HG03103 (cell line): ENCODE measurements at regions not wholly inside any gene's neighbourhood (a gene's known extent, or its start where the extent isn't known, plus 50 kb on each side); places are given as distances from the start of the nearest gene placed in this dataset.
"Not testable (repeated sequence)": the region's sequence is repeated elsewhere in the genome, so short reads cannot be mapped to it uniquely, and the experiment has no call there.

Experiments used
- ATAC-seq: cut with Tn5 transposase; IDR thresholded peaks from one replicate; pipeline ENCODE4 v1.9.1; 2021; ENCODE audit warnings: low read depth; ENCODE audit not compliant: unreplicated experiment

GRCh38 chr4:112767386-112767785 is 130.4 kb downstream of the LARP7 start:
- ATAC-seq, result no peak

GRCh38 chr4:112770114-112770513 is 133.2 kb downstream of the LARP7 start:
- no peak for ATAC-seq

DNA sequence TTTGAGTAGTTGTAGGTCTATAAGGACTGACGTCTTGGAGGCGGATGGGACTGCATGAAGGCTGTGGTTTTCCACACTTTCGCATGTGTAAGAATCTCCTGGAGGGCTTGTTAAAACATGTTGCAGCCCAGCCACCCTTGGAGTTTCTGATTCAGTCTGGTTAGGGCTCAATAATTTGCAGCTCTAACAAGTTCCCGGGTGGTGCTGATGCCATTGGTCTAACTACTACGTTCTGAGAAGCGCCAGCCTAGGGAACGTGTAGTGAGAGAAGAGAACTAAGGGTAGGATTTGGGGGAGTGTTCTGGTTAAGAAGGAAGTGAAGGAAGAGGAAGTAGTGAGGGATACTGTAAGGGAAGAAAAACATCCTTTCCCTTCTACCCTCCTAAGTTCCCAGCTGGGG is 138.9 kb downstream of the LARP7 start:
- no peak for ATAC-seq

DNA sequence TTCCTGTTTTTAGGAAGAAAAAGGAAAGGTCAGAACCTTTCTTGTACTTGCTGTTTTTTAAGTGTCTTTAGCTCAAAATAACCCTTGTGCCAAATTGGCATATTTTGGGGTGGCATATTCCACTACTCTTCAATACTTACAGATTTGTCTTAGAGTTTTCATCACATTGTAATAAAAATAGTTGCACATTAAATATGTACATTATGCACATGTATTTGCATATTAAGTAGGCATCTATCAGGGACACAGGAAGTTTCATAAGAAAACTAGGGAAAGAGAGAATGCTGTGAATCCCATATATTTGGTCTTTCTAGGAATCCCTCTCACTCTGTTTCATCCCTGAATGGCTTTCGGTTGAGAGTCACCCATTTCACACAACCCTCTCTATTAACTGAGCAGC is 139.6 kb downstream of the LARP7 start:
- no peak for ATAC-seq

DNA sequence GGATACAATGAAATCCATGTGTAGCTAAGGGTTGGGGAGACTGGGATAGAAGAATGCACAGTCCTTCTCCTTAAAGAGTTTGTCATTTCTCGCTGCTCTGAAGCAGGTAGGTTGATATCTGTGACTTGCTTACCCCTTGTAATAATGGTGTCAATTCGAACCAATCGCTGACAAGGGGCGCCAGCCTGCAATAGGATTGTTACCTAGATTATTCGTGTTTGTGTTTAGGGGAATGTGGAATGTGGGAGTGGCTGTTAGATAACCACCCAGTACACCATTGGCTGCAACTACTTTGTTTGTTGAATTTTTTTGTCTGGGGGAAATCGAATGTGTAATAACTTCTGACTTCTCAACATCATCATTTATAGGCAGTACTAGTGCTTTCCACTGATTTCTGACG is 141.6 kb downstream of the LARP7 start:
- ATAC-seq, result no peak

DNA sequence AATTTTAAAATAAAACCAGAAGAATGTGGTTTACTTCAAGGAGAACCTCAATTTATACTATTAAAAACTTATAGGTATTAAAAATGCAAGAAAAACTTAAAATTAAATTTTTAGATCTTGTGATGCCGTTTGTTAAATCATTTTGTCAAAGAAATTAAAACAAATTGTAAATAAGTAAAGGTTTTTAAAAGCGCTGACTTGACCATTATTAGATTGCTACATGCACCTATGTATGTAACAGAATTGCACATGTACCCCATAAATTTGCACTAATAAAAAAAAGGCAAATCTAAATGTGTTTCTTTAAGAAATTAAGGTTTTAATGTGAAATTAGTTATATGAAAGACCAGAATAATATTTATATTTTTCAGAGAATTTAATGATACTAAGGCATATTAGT is 156.1 kb downstream of the LARP7 start:
- no peak for ATAC-seq

- no peak for ATAC-seq
Measured at GRCh38 chr4:112800001-112800400, 163.1 kb downstream of the LARP7 start.

DNA sequence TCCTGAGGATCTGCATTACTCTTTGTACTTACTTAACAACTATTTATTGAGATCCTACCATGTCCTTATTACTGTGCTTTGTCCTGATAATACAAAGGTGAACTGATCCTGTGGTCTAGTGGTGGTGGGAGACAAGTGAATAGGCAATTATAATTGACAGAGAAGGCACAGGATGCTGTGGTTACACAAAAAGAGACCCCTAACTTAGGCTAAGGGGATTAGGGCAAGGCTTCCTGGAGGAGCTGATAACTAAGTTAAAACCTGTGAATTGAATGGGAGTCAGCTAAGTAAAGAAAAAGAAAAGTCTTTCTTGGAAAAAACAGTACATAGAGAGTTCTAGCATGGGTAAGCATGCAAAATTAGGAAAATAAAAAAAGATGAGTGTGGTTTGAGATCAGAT is 164.4 kb downstream of the LARP7 start:
- ATAC-seq, result no peak

GRCh38 chr4:112802780-112803179 is 165.8 kb downstream of the LARP7 start:
- ATAC-seq, result no peak

DNA sequence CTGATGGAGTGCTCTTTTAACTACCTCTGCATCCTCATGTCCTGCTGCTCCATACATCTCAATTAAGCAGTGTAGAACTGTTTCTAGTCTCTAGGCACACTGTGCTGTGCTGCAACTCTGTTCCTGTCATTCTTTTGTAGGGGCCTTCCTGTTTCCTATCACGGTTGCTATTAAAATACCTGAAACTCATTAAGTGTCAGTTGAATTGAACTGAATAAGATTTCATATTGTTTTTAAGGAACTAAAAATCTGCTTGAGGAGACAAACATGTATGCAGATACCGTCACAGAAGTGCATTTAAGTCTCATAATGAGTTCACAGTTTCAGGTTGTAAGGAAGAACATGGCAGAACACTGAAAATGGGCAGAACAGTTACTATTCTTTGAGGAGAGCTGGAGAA is 170.1 kb downstream of the LARP7 start:
- ATAC-seq, result peak; percentile 72

DNA sequence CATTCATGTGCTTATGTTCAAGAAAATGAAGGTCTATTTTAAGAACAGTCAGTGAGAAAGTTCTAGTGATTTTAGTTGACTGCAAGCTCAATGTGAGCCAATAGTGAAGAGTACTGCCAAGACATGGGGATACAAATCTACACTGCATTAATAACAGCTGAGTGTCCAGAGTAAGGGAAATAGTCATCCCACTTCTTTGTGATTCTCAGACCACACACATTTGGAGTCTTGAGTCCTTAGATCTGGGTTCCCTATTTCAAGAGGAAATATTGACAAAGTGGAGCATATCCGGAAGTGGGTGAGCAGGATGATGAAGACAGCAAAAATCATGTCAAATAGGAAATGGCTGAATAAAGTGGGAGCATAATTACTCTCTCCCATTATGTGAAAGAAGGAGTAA is 171.1 kb downstream of the LARP7 start:
- ATAC-seq, result no peak

DNA sequence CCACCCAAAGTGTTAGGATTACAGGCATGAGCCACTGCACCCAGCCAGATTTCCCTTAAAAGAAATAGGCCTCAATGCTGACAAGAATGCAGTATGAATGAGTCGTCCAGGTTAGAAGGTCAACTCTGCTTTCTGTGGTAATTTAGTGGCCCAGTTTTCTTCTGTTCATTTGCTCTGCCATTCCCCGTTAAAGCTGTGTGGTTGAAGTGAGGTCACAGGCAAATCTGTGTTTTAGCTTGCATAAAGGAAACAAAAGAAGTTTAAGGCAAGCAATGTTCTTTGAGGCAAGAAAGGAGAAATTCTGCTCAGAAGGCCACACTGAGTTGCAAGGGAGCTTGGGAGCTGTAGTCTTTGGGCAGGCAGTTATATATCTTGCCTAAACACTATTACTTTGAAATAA is 176.8 kb downstream of the LARP7 start:
- no peak for ATAC-seq

- ATAC-seq, result peak; percentile 94
Measured at GRCh38 chr4:112817933-112818593, 181.1 kb downstream of the LARP7 start.

DNA sequence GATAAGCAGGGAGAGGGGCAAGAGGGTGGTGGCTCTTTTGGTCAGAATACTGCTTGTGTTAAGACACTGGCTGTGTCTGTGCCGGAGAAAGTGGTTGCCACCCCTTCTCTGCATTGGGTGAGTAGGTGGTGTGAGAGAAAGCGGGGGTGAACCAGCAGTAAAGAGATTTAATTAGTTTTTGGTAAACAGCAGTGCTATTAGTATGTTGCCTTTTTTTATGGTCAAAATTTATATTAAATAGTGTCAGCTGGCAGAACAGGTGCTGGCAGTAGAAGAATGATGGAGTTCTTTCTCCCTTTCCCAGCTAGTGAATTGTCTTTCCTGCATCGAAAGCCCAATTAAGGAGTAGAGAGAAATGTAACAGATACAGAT is 181.6 kb downstream of the LARP7 start:
- ATAC-seq, result peak; percentile 34

DNA sequence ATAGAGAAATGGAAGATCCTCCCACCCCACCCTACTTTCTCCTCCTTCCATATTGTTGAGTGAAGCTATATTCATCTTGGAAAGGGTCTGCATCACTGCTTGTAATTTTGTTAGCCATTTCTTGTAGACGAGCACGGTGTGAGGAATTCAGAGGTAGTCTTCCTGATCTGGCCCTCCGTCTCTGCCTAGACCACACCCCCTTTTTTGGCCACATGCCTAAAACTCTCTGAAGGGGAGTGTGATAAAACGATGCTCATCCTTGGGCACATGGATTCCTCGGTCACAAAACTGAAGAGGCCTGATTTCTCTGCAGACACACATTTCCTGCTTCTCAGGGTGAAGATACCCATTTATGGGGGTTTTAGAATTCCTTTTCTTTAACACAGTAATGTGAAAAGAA is 182.8 kb downstream of the LARP7 start:
- no peak for ATAC-seq

DNA sequence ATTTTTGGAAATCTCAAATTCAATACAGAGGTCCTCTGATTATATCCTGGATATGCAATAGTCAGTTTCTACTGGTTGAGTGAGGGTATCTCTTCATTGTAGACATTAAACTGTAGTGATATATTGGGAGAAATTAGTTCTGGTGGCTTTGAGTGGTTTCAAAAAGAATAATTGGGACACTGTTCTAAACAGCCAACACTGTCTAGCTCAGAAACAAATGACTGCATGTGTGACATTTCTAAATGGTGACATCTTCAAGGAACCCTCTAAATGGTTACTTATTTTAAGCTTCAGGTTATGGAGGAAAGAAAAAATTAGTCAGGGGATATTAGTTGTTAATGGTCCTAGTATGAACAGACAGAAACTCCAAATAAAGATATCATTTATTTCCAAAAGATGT is 186.2 kb downstream of the LARP7 start:
- ATAC-seq, result no peak

GRCh38 chr4:112823606-112824005 is 186.7 kb downstream of the LARP7 start:
- ATAC-seq, result no peak

- no peak for ATAC-seq
Measured at GRCh38 chr4:112830753-112831386, 193.9 kb downstream of the LARP7 start.

GRCh38 chr4:112832493-112832892 is 195.6 kb downstream of the LARP7 start:
- no peak for ATAC-seq

DNA sequence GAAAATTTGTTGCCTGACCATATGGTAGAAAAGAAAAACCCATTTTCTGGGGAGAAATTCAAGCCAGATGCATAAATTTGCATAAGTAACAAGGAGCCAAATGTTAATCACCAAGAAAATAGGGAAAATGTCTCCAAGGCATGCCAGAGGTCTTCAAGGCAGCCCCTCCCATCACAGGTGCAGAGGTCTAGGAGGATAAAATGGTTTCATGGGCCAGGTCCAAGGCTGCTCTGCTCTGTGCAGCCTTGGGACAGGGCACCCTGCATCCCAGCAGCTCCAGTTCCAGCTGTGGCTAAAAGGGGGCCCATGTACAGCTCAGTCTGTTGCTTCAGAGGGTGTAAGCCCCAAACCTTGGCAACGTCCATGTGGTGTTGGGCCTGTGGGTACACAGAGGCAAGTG is 200.0 kb downstream of the LARP7 start:
- ATAC-seq, result no peak

GRCh38 chr4:112838015-112838414 is 201.1 kb downstream of the LARP7 start:
- ATAC-seq, result not testable (repeated sequence)

- ATAC-seq, result no peak
Measured at GRCh38 chr4:112840061-112840460, 203.1 kb downstream of the LARP7 start.

GRCh38 chr4:112840619-112841018 is 203.7 kb downstream of the LARP7 start:
- ATAC-seq, result no peak
